GM21423 (cell line): ENCODE measurements at regions not wholly inside any gene's neighbourhood (a gene's known extent, or its start where the extent isn't known, plus 50 kb on each side); places are given as distances from the start of the nearest gene placed in this dataset.
A peak's percentile ranks its signal among the peaks of the same experiment; 100 is the strongest.

Experiments used
- ATAC-seq: cut with Tn5 transposase; IDR thresholded peaks from one replicate; pipeline ENCODE4 v1.9.1; 2021; ENCODE audit warnings: mild to moderate bottlenecking, moderate library complexity; ENCODE audit not compliant: unreplicated experiment

DNA sequence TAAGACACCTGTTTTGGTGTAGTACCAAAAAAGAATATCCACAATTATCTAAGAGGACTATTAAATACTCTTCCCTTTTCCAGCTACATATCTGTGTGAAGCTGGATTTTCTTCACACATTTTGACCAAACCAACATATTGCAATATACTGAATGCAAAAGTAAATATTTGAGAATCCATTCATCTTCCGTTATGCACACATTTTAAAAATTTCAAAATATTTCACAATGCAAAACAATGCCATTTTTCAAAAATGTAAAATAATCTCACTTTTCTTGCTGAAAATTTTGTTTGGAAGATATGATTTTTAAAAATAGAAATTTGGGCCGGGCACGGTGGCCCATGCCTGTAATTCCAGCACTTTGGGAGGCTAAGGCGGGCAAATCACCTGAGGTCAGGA lies 133.9 kb upstream of the FUT8 start:
- ATAC-seq, result no peak

DNA sequence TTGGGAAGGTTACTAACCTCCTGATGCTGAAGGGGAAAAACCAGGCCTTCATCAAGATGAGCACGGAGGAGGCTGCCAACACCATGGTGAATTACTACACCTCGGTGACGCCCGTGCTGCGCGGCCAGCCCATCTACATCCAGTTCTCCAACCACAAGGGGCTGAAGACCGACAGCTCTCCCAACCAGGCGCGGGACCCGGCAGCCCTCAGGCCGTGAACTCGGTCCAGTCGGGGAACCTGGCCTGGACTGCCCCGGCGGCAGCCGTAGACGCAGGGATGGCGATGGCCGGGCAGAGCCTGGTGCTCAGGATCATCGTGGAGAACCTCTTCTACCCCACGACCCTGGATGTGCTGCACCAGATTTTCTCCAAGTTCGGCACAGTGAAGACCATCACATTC lies 133.0 kb upstream of the FUT8 start:
- ATAC-seq, result no peak

DNA sequence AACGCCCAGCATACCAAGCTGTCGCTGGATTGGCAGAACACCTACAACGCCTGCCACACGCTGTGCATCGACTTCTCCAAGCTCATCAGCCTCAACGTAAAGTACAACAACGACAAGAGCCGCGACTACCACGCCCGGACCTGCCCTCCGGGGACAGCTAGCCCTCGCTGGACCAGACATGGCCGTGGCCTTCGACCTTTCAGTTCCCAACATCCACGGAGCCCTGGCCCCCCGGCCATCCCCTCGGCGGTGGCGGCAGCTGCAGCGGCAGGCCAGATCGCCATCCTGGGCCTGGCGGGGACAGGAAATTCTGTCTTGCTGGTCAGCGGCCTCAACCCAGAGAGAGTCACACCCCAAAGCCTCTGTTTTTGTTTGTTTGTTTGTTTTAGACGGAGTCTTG lies 132.6 kb upstream of the FUT8 start:
- no peak for ATAC-seq

DNA sequence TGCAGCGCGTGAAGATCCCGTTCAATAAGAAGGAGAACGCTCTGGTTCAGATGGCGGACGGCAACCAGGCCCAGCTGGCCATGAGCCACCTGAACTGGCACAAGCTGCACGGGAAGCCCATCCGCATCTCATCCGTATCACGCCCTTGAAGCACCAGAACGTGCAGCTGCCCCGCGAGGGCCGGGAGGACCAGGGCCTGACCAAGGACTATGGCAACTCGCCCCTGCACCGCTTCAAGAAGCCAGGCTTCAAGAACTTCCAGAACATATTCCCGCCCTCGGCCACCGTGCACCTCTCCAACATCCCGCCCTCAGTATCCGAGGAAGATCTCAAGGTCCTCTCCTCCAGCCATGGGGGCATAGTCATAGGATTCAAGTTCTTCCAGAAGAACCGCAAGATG lies 131.9 kb upstream of the FUT8 start:
- no peak for ATAC-seq

DNA sequence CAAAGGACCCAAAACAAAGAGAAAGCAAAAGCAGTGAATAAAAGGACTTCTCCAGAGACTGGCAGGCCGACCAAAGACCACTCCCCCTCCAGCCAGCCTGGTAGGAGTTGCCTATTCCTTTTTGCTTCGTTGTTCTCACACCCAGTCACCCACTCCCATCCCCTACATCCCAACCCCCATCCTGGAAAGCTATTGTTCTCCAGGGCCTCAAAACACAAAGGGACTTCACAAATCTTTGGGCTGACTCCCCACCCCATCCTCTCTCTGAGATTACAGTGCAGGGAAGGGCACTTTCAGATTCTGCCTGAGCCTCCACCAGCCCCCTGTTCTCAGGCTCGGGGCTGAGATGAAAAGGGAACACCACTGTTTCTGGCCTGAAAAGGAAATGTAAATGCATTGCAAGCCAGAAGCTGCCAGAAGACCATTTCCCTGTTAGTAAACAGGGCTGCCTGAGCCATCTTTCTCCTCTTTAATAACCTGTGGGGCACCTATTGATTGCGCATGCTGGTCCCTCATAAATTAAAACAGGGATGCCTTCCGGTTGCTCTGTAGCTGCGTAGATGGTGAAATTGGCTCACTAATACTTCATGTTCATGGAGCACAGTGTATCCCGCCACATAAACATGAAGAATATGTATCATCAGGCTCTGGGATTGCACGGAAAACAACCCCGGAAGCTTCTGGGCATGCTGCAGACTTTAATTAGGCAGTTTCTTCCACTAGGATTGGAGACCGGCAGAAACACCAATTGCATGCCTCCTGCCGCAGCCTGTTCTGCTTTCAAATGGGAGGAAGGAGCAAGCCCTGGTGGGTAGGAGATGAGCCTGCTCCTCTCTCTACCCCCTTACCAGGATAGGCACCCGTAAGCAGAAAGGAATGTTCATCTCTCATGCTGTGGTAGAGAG lies 130.3 kb upstream of the FUT8 start:
- ATAC-seq, result no peak

DNA sequence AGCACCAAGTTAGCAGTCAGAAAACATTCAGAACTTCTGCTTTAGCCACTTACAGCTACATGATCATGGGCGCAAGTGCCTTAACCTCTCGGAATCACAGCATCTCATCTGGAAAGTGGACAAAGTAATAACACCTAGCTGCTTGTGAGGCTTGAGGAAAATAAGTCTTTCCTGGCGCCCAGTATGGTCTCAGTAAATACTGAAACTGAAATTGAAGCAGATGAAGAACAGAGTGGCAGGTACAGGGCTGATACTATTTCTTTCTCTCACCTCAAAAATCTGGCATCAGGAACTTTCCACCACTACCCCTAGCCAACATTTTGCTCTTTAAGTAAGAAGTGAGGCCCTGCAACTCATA lies 129.7 kb upstream of the FUT8 start:
- no peak for ATAC-seq

DNA sequence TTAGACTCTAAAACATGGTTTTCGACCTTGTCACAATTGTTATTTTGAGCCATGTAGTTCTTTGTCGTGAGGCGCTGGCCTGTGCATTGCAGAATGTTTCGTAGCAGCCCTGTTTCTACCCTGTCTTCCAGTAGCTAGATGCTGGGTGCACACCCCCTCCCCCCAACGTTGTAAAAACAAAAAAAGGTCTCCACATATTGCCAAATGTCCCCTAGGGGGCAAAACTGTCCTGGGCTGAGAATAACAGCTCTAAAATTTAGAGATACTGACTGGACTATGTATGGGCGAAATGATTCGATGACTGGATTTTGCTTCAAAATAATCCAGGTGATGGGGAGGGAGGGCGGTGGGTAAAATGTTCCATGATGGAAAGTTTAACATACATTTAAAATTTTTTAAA lies 126.1 kb upstream of the FUT8 start:
- ATAC-seq, result no peak

DNA sequence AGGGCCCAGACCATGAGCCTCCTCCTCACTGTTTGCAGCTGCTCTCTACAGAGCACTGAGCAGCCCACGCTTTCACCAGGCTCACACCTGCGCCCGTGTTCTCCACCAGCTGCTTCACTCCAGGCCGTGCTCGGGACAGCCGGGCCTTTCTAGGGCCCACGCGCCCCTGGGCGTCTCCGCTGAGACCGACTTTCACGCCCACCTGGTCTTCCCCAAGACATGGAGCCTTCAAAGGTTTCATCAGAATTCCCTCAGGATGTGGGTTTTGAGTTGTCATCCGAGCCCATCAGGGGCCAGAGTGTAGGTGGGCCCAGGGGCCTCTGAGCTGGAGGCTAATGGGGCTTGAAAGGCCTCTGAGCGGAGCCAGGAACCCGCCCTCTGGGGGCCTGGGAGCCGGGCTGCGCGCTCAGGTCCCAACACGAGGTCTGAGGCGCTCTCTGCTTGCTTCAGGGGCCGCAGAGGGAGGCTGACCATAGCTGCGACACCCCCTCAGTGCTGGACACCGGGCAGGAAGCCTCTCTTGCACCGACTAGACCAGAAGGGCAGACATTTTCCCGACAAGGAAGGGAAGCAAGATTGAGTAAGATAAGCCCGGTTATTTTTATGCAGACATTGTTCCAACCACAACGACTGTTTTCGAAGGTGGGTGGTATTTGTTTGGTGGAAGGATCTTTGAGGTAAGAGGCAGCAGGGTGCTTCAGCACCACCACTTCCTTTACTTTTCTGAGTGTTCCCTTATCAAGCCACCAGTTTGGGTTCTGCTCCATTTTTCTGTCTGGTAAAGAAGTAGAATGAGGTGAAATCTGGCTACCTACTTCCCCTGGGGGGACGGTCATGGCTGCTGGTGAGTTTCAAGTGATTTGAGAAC lies 125.0 kb upstream of the FUT8 start:
- peak; percentile 45 for ATAC-seq

DNA sequence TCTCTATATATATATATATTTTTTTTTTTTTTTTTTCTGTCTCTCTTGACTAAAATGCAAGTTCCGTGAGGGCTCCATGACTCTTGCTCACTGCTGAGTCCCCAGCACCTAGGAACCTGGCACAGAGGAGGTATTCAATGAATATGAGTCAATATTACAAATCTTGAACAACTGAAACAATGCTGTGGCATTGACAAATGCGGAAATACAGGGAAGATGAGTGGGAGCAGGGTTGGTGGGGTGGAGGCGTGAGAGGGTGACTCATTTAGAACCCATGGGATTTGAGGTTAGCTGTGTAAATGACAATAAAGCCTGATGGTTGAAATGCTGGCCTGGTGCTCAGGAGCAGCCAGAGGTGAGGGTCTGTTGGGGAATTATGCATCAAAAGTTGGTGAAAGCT lies 121.7 kb upstream of the FUT8 start:
- no peak for ATAC-seq

DNA sequence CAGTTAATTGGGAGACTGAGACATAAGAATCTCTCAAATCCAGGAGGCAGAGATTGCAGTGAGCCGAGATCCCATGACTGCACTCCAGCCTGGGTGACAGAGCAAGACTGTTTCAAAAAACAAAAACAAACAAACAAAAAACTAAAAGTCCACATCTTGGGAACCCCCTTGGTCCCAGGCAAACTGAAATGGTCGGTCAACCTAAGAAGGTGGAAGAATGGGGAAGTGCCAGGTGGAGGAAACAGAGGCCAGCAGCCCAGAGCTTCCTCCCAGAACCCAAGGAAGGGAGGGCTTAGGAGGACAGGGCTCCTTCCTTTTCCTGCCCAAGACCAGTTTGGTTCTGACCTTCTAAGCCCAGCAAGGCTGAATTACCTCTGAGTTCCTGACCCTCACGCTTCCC lies 121.0 kb upstream of the FUT8 start:
- ATAC-seq, result no peak

DNA sequence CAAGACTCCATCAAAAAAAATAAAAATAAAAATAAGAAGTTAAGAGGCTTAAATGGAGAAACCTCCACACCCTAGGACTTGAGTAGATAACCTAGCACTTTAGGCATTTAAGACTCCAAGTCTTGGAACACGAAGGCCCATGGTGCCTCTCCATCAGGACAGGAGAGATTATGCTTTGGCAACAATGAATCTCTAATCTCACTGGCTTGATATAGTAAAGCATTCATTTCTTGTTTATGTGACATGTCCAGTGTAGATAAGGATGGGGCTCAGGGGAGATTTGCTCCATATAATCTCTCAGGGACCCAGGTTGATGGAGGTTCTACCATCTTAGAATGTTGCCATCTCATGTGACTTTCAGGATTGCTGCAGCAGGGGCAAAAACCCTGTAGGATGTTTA lies 117.7 kb upstream of the FUT8 start:
- no peak for ATAC-seq

DNA sequence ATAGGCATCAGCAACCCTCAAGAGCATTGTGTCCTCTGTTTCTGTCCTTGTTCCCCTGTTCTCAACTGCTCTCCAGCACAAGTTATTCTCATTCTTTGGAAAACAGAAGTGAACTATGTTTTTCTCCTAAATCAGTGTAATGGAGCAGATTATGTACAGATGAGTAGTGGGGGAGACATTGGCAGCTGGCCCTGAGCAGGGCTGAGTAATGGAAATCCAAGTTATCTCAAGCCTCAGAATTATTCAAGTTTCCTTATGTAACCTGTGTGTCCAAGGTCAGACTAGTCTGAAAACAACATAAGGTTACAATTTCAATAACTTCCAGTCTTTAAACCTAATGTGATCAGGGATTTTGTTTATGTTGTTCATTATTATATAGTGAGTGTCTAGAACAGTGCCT lies 116.1 kb upstream of the FUT8 start:
- ATAC-seq, result no peak

DNA sequence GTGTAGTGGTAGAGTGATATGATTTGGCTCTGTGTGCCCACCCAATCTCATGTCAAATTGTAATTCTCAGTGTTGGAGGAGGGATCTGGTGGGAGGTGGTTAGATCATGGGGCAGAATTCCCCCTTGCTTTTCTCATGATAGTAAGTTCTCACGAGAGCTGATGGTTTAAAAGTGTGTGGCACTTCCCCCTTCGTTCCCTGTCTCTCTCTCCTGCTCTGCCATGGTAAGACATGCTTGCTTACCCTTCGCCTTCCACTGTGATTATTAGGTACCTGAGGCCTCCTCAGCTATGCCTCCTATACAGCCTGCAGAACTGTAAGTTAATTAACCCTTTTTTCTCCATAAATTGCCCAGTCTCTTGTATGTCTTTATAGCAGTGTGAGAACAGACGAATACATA lies 115.7 kb upstream of the FUT8 start:
- no peak for ATAC-seq

DNA sequence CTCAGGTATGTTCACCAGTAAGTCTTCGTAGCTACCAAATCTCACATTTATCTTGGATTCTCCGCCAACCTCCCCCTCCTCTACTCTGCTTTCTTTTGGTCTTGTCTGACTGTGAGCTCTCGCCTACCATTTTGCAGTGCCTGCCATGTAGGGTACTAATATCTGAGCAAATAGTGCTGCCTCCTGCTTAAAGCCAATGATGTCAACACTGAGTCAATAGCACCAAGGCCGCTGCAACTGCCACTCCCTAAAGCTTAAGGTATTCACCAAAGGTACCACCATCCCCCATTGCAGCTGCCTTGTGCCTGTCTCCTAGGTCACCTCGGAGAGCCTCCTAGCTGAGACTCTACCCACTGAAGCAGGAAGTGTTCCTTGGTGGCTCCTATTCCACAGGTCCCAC lies 114.8 kb upstream of the FUT8 start:
- no peak for ATAC-seq

DNA sequence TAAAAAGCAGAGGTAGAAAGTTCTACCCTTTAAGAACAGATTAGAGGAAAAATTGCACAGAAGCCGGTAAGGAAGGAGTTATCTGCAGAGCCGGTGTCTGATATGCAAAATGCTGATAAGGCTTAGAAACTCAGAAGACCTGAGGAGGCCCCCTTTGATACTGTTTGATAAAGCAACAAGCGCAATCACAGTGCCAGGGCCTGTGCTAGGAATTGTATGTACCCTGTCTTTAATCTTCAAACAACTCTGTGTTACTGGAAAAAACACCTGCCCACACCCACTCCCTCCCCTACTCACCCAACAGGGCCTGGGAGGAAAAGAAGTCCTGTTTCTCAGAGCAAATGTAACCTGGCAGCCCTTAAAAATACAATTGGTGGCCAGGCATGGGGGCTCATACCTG lies 112.7 kb upstream of the FUT8 start:
- ATAC-seq, result no peak

DNA sequence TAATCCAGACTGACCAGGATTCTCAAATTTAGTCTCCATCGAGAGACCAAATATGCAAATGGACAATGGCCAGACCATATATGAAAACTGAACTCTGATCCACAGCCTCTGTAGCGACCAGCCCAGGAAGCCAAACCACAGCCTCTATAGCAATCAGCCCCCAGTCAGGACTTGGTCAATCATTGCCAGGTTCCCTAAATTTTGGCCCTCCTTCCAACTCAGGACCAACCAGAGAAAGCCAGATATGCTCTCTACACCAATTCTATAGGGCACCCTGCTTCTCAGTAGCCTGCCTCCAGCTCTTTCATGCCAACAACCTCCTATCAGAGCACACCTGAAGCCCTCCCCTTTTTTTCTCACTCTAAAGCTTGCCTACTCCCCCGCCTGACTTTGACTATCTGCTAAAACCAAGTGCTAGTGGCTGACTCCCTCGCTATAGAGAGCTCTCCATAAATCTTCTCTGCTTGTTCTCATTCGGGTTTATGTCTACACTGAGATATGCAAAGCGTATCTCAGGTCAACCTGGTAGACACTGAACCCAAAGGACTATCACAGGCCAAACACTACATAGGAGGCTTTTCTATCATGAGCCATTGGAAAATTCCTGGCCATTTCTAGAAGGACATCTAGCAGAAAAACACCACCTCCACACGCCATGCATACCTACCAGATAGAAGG lies 110.5 kb upstream of the FUT8 start:
- ATAC-seq, result peak; percentile 65

DNA sequence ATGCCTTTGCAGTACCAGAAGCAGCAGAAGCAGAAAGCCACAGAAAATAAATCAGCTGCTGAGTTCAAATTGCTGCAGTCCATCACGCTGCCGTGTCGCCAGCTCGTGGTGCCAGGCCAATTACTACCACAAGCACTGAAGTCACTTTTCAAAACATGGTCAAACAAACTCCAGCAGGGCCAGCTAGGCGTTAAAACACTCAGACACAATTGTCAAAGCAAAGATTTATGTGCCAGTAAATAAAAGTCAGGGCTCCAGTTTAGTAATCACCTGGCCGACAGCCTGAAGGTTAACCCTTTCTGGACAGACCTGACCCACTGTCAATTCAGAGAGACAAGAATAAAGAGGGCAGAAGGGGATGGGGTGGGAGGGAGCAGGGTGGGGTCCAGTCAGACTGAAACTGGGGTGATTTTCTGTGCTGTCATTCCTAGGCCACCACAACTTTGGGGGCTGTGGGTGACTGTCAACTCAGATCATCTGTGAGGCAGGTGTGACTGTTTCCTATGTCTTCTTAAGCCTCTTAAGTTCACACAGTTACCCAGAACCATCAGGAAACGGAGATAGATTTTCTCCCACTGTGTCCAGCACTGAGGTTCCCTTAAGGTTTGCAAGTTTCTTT lies 109.8 kb upstream of the FUT8 start:
- ATAC-seq, result peak; percentile 44

DNA sequence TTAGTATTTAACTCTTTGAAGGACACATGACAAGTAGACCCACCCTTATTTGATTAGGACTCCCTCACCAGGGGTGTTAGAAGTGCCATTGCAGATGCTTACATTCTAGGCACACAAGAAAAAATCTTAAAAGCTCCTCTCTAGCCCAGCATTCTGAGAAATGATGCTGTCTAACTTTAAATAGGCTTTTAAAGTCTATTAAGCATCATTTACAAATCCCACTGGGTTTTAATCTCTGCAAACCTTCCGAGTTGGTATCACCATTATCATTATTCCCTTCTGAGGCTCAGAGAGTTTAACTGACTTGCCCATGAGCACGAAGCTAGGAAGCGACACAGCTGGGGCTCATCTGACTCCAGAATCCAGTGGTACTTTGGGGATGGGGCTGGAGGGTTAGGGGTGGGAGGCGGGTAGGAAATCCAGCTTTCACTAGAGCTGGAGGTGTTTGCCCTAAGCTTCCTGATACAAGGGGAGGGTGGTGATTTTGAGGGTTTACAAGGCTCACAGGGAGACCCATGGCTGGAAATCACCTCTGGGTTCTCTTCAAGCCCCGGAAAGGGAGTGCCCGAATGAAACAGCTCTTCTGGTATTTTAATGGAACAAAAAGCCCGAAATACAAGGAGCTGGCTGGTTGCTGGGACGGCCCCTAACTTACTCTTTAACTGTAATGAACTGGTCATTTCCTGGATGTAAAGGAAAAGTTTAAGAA lies 109.2 kb upstream of the FUT8 start:
- ATAC-seq, result no peak

DNA sequence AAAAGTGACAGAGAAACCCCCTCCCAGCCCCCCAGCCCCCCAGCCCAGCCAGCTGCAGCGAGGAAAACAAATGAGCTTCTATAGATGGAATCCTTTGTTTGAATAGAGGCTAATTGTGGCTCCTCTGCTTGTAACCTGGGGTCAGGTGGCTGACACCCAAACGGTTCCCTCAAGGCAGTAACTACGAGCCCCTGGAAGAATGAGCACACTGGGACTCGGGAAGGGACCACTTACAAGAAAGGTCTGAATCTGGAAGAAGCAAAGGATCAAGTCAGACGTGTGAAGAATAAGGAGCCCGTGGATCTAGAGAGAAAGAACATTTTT lies 108.7 kb upstream of the FUT8 start:
- ATAC-seq, result no peak

DNA sequence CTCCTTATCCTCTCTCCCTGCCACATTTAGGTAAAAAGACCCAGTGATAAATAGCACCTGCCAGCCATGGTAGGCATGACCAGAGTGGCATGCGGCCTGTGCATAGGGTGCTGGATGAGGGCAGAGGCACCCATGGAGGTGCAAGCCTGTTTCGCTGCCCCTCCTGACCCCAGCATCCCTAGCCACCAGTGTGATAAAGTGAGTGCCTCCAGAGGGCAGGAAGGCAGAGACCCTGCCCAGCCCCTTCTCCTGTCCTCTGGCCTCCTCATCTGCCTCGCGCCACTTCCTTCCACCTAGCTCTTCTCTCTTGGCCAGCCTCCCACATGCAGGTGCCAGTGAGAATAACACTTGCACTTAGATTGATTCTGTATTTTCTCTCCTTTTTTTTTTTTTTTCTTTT lies 108.3 kb upstream of the FUT8 start:
- no peak for ATAC-seq

DNA sequence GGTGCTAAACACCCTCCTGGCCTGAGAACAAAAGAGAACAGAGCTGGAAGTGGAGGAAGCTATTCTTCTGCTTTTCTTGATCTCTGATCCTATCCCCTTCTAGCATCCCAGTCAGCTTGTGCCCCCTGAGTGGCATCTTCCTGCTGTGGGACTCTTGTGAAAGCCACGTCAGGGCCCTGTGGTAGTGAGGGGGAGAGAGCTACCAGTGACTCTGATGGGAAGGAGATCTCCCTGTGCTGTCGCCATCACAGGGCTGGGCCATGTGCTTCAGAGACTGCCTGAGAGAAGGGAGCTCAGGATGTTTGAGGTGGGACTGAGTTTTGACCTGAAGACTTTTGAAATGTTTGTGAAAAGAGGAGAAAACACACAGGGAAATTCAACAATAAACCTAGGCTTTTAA lies 107.6 kb upstream of the FUT8 start:
- ATAC-seq, result no peak
